CD4-positive, CD25-positive, alpha-beta regulatory T cell (primary cell): ENCODE measurements at regions not wholly inside any gene's neighbourhood (a gene's known extent, or its start where the extent isn't known, plus 50 kb on each side); places are given as distances from the start of the nearest gene placed in this dataset.
A peak's percentile ranks its signal among the peaks of the same experiment; 100 is the strongest.

ENCODE experiments used
- ATAC-seq, 2 donors: fragments of 150-1000 bp; cut with Tn5 transposase; one replicate each; pipeline ENCODE4 v1.10.0; 2021; ENCODE audit warnings: low read depth in 2 of 2, moderate number of reproducible peaks in 2 of 2, moderate library complexity in 1 of 2
- DNase-seq, 3 donors: peaks; one replicate each; pipeline versions ENCODE4 v3.0.0 to v3.0.0-alpha.2; 2012 to 2022; ENCODE audit warnings: mixed read lengths in 1 of 3
- H3K27ac ChIP-seq: one replicate; pipeline ENCODE4 v1.7.0; 2013; ENCODE audit warnings: mild to moderate bottlenecking, low read length; ENCODE audit not compliant: insufficient read depth, poor library complexity, severe bottlenecking
- H3K27me3 ChIP-seq: one replicate; pipeline ENCODE4 v1.7.0; 2013; ENCODE audit warnings: low read length; ENCODE audit not compliant: control insufficient read depth, insufficient read depth
- H3K36me3 ChIP-seq: one replicate; pipeline ENCODE4 v1.7.0; 2013; ENCODE audit warnings: mild to moderate bottlenecking, low read length, moderate library complexity; ENCODE audit not compliant: control insufficient read depth, insufficient read depth
- H3K4me1 ChIP-seq: 2 replicates; pipeline ENCODE4 v1.7.0; 2013; ENCODE audit warnings: mild to moderate bottlenecking, low read length; ENCODE audit not compliant: insufficient read depth, control insufficient read depth, poor library complexity, severe bottlenecking
- H3K4me3 ChIP-seq: one replicate; pipeline ENCODE4 v1.7.0; 2013; ENCODE audit warnings: low read depth, mild to moderate bottlenecking, low read length, moderate library complexity
- H3K9me3 ChIP-seq, 2 experiments: 1 replicate in 1 of 2; 2 replicates in 1 of 2; pipeline ENCODE4 v1.7.0; 2013; ENCODE audit warnings: low read length in 2 of 2, mild to moderate bottlenecking in 1 of 2, moderate library complexity in 1 of 2; ENCODE audit not compliant: control insufficient read depth in 2 of 2
- H3K27ac Mint-ChIP-seq, 3 donors: one replicate each; pipeline ENCODE4 v1.8.0; 2020 to 2022; ENCODE audit warnings: mild to moderate bottlenecking in 3 of 3, mixed read lengths in 3 of 3, moderate library complexity in 2 of 3
- H3K27me3 Mint-ChIP-seq: one replicate; pipeline ENCODE4 v1.8.0; 2022; ENCODE audit warnings: mild to moderate bottlenecking, mixed read lengths
- H3K36me3 Mint-ChIP-seq: one replicate; pipeline ENCODE4 v1.8.0; 2020; ENCODE audit warnings: mixed read lengths
- H3K4me1 Mint-ChIP-seq, 4 donors: one replicate each; pipeline ENCODE4 v1.8.0; 2020 to 2022; ENCODE audit warnings: mixed read lengths in 4 of 4, mild to moderate bottlenecking in 1 of 4
- H3K4me3 Mint-ChIP-seq, 4 donors: one replicate each; pipeline ENCODE4 v1.8.0; 2020 to 2022; ENCODE audit warnings: mild to moderate bottlenecking in 4 of 4, mixed read lengths in 4 of 4, moderate library complexity in 3 of 4
- H3K9me3 Mint-ChIP-seq, 7 donors: one replicate each; pipeline ENCODE4 v1.8.0; 2020 to 2022; ENCODE audit warnings: mixed read lengths in 7 of 7, mild to moderate bottlenecking in 3 of 7, moderate library complexity in 2 of 7

DNA sequence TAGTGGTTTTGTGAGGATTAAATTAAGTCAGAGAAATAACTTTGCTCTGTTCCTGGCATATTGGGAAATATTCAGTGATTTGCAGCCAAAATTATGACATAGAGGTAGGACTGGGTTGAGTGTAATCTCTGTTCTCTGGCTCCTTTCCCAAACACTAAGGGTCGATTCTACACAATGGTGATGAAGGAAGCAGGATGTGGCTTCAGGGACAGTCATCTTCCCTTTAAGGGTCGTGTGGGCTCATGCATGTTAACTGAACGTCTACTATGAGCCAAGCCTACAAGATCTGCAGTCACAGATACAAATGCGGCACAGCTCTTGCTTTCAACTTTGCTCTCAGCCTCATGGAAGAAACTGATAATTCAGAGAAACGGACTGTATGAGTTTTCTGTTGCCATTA, 381.6 kb downstream of the VRK1 start:
- Mint-ChIP-seq H3K27me3 (no peaks in the 10 kb centered on the region), H3K4me1 (peaks cover 0 to 14% (median 4%) of the 10 kb centered on the region in 4 donors), H3K27ac (no peak overlapping the region), H3K9me3 (peaks cover 0 to 2% (median 0%) of the 10 kb centered on the region in 7 donors), H3K36me3 (no peaks in the 10 kb centered on the region), H3K4me3 (no peak overlapping the region)
- no peak for DNase-seq
- Histone ChIP-seq H3K4me3 (no peak overlapping the region), H3K27me3 (no peaks in the 10 kb centered on the region), H3K36me3 (no peaks in the 10 kb centered on the region), H3K9me3 (no peaks in the 10 kb centered on the region), H3K4me1 (no peaks in the 10 kb centered on the region), H3K27ac (no peak overlapping the region)
- ATAC-seq = no peak

DNA sequence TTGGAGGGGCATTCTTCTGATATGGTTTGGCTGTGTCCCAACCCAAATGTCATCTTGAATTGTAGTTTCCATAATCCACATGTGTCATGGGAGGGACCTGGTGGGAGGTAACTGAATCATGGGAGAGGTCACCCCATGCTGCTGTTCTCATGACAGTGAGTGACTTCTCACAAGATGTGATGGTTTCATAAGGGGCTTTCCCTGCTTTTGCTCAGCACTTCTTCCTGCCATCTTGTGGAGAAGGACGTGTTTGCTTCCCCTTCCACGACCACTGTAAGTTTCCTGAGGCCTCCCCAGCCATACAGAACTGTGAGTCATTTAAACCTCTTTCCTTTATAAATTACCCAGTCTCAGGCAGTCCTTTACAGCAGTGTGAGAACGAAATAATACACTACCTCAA, 382.4 kb downstream of the VRK1 start:
- H3K9me3 ChIP-seq = no peaks in the 10 kb centered on the region
- Mint-ChIP-seq H3K4me3 (no peak overlapping the region), H3K9me3 (peaks cover 0 to 2% (median 0%) of the 10 kb centered on the region in 7 donors)

DNA sequence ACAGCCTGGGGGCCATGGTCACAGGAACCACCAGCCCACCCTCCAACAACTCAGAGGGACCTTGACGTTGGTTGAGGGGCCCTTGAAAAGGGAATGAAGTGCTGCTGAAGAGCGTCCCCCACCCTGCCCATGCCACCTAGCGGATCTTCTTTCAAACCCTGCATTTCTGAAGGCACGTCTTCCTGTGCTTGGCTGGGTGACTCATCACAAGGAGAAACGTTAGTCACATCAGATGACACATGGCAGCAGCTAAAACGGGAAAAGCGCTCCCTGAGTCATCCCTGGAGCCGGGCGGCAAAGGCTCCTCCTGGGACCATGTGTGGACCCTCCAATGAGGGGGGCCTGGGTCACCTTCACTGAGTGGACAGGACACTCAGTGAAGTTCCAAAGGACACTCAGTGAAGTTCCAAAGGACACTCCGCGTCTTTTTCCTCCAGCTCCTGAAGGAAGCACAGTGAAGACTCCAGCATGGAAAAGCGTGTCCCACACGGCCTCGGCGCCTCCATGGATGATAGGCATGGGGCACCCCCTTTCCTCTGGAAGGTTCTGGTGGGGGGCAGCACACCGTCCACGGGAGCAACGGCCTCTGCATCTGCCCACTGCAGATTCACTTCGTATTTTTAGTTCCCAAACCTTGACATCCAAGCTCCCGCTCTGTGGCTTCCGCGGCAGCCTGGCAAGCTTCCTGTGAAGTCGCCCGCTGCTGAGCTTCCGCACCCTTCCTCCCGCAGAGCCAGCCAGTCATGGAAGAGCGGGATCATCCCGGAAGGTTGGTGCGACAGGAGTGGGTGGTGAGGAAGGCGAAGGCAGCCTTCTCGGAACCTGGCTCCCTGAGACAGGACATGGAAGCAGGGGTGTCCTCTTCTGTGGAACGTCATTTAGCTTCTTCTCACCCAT, 383.4 kb downstream of the VRK1 start:
- ATAC-seq (no peak), DNase-seq (no peak)
- H3K4me3 Mint-ChIP-seq = no peak overlapping the region
- Histone ChIP-seq H3K9me3 (no peaks in the 10 kb centered on the region), H3K4me1 (no peaks in the 10 kb centered on the region), H3K36me3 (no peaks in the 10 kb centered on the region), H3K4me3 (no peak overlapping the region), H3K27ac (no peak overlapping the region), H3K27me3 (no peaks in the 10 kb centered on the region)
- H3K4me1 Mint-ChIP-seq = peaks cover 0 to 17% (median 10%) of the 10 kb centered on the region in 4 donors
- peaks cover 0 to 2% (median 0%) of the 10 kb centered on the region in 7 donors for H3K9me3 Mint-ChIP-seq
- peaks cover 5% of the 10 kb centered on the region for H3K27me3 Mint-ChIP-seq
- H3K27ac Mint-ChIP-seq = no peak overlapping the region
- no peaks in the 10 kb centered on the region for H3K36me3 Mint-ChIP-seq

More for the DNA sequence above, 382.4 kb downstream of the VRK1 start:
- Histone ChIP-seq H3K4me3 (no peak overlapping the region), H3K27me3 (no peaks in the 10 kb centered on the region), H3K4me1 (no peaks in the 10 kb centered on the region), H3K36me3 (no peaks in the 10 kb centered on the region), H3K27ac (no peak overlapping the region)
- no peak overlapping the region for H3K27ac Mint-ChIP-seq
- H3K36me3 Mint-ChIP-seq = no peaks in the 10 kb centered on the region
- ATAC-seq (no peak), DNase-seq (no peak)
- peaks cover 0 to 14% (median 4%) of the 10 kb centered on the region in 4 donors for H3K4me1 Mint-ChIP-seq
- H3K27me3 Mint-ChIP-seq = no peaks in the 10 kb centered on the region

DNA sequence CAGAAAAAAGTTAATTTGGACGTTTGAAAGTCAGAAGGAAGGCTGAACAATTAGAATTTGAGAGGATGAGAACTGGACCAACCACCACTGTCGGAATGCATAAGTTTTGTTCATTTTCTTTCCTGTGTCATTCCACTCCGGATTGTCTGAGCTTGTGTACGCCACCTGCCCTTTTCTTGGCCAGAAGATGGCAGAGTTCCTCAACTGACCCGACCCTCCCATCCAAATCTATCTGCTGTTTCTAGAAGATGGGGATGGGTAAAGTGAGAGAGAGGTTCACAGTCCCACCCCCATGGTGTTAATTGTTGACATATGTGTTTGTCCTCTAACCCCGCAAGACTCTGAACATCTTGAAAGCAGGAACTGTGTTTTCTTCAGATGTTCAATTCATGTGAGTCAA, 388.0 kb downstream of the VRK1 start:
- H3K27ac Mint-ChIP-seq = peak overlapping the region in 1 of 3 donors; percentile 67
- H3K9me3 ChIP-seq = no peaks in the 10 kb centered on the region
- peak in 2 of 3 donors; percentile 12 to 26 for DNase-seq

DNA sequence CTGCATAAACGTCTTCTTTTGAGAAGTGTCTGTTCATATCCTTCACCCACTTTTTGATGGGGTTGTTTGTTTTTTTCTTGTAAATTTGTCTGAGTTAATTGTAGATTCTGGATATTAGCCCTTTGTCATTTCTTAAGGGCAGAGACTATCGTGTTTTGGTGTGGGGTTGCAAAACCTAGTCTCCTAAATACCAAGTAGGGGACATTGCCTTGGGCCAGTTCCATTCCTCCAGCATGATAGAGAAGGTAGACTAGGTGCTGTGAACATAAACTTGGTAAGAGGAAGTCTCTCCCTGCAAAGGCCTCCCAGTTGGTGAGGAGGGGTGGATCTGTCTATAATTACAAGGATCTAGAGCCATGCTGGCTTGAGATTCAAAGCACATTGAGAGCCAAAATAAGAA, 390.7 kb downstream of the VRK1 start:
- Mint-ChIP-seq H3K27ac (no peak overlapping the region), H3K36me3 (no peaks in the 10 kb centered on the region), H3K4me1 (peaks cover 0 to 8% (median 4%) of the 10 kb centered on the region in 4 donors), H3K27me3 (peaks cover 25% of the 10 kb centered on the region), H3K9me3 (no peaks in the 10 kb centered on the region), H3K4me3 (no peak overlapping the region)
- no peak for ATAC-seq
- Histone ChIP-seq H3K27ac (no peak overlapping the region), H3K27me3 (peaks cover 2% of the 10 kb centered on the region), H3K4me1 (no peaks in the 10 kb centered on the region), H3K4me3 (no peak overlapping the region), H3K36me3 (no peaks in the 10 kb centered on the region), H3K9me3 (no peaks in the 10 kb centered on the region)
- no peak for DNase-seq

More for the DNA sequence above, 388.0 kb downstream of the VRK1 start:
- H3K4me1 ChIP-seq = no peaks in the 10 kb centered on the region
- no peak overlapping the region for H3K4me3 ChIP-seq
- peaks cover 2% of the 10 kb centered on the region for H3K27me3 ChIP-seq
- no peak overlapping the region for H3K4me3 Mint-ChIP-seq
- no peak overlapping the region for H3K27ac ChIP-seq
- peaks cover 17% of the 10 kb centered on the region for H3K27me3 Mint-ChIP-seq
- peaks cover 0 to 9% (median 5%) of the 10 kb centered on the region in 4 donors for H3K4me1 Mint-ChIP-seq
- H3K9me3 Mint-ChIP-seq = peaks cover 0 to 2% (median 0%) of the 10 kb centered on the region in 7 donors
- no peaks in the 10 kb centered on the region for H3K36me3 Mint-ChIP-seq
- no peaks in the 10 kb centered on the region for H3K36me3 ChIP-seq
- no peak for ATAC-seq

DNA sequence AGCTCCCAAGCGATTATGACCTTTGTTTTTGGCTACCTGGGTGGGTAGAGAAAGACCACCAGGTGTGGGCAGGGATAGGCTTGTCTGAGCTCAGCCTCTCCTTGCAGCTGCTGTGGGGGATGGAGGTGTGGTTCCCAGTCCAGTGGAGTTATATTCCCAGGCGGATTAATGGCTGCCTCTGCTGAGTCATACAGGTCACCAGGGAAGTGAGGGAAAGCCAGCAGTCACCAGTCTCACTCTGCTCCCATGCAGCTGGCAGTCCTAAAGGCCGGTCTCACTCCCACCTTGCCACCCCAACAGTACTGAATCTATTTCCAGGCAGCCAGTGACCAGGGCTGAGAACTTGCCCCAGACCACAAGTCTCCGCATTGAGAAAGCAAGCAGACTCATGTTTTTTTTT, 399.2 kb downstream of the VRK1 start:
- Histone ChIP-seq H3K36me3 (no peaks in the 10 kb centered on the region), H3K9me3 (peaks cover 0 to 9% of the 10 kb centered on the region in 2 experiments), H3K4me1 (no peaks in the 10 kb centered on the region), H3K4me3 (no peak overlapping the region), H3K27ac (no peak overlapping the region), H3K27me3 (peaks cover 10% of the 10 kb centered on the region)
- Mint-ChIP-seq H3K4me1 (peaks cover 0 to 3% (median under 1%) of the 10 kb centered on the region in 4 donors), H3K27ac (no peak overlapping the region), H3K36me3 (peaks cover 5% of the 10 kb centered on the region), H3K4me3 (no peak overlapping the region), H3K27me3 (peaks cover 23% of the 10 kb centered on the region), H3K9me3 (peaks cover 0 to 20% (median 7%) of the 10 kb centered on the region in 7 donors)
- ATAC-seq = no peak
- no peak for DNase-seq

DNA sequence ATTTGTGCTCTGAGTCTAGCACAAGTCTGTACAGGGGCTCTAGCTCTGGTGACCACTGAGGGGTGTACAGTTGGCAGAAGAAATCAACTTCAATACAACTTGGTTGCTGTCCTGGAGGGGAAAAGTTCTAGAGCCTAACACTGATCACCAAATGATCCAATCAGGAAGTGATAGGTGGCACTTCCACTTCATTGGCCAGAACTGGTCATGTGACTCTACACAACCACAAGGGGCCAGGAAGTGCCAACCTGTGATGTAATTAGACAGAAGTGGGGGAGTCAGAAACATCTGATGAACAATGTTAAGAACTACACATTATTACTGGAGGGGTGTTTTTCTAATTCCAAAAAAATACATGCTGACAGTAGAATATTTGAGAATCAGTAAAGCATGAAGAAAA, 401.6 kb downstream of the VRK1 start:
- Histone ChIP-seq H3K9me3 (peaks cover 0 to 9% of the 10 kb centered on the region in 2 experiments), H3K27me3 (peaks cover 12% of the 10 kb centered on the region), H3K4me3 (no peak overlapping the region), H3K4me1 (no peaks in the 10 kb centered on the region), H3K27ac (no peak overlapping the region), H3K36me3 (no peaks in the 10 kb centered on the region)
- no peak for ATAC-seq
- Mint-ChIP-seq H3K4me3 (no peak overlapping the region), H3K4me1 (peaks cover 0 to 3% (median under 1%) of the 10 kb centered on the region in 4 donors), H3K36me3 (peaks cover 5% of the 10 kb centered on the region), H3K27ac (no peak overlapping the region), H3K27me3 (peaks cover 19% of the 10 kb centered on the region), H3K9me3 (peaks cover 0 to 20% (median 6%) of the 10 kb centered on the region in 7 donors)
- peak in 1 of 3 donors; percentile 17 for DNase-seq
